GM21390 (cell line): ENCODE measurements at regions not wholly inside any gene's neighbourhood (a gene's known extent, or its start where the extent isn't known, plus 50 kb on each side); places are given as distances from the start of the nearest gene placed in this dataset.

Experiments
- ATAC-seq: cut with Tn5 transposase; IDR thresholded peaks from one replicate; pipeline ENCODE4 v1.9.1; 2021; ENCODE audit not compliant: unreplicated experiment

GRCh38 chr5:26828294-26828693, 210.1 kb downstream of the CDH9 start:
- no peak for ATAC-seq

- no peak for ATAC-seq
Measured at GRCh38 chr5:26813235-26813634, 225.2 kb downstream of the CDH9 start.

GRCh38 chr5:26812714-26813113, 225.7 kb downstream of the CDH9 start:
- ATAC-seq, result no peak

GRCh38 chr5:26807231-26808199, 230.9 kb downstream of the CDH9 start:
- no peak for ATAC-seq

GRCh38 chr5:26805076-26805475, 233.3 kb downstream of the CDH9 start:
- no peak for ATAC-seq

- no peak for ATAC-seq
Measured at GRCh38 chr5:26802944-26803343, 235.4 kb downstream of the CDH9 start.

- ATAC-seq, result no peak
Measured at GRCh38 chr5:26791433-26791832, 247.0 kb downstream of the CDH9 start.

- ATAC-seq, result no peak
Measured at GRCh38 chr5:26791021-26791420, 247.4 kb downstream of the CDH9 start.

GRCh38 chr5:26763215-26763614, 275.2 kb downstream of the CDH9 start:
- no peak for ATAC-seq

GRCh38 chr5:26761446-26761845, 276.9 kb downstream of the CDH9 start:
- no peak for ATAC-seq

GRCh38 chr5:26761045-26761444, 277.3 kb downstream of the CDH9 start:
- no peak for ATAC-seq

- no peak for ATAC-seq
Measured at GRCh38 chr5:26757941-26758340, 280.4 kb downstream of the CDH9 start.

GRCh38 chr5:26749829-26750228, 288.6 kb downstream of the CDH9 start:
- ATAC-seq, result no peak

GRCh38 chr5:26740182-26740581, 298.2 kb downstream of the CDH9 start:
- no peak for ATAC-seq

- no peak for ATAC-seq
Measured at GRCh38 chr5:26737348-26738265, 300.8 kb downstream of the CDH9 start.

- ATAC-seq, result no peak
Measured at GRCh38 chr5:26727916-26728315, 310.5 kb downstream of the CDH9 start.

GRCh38 chr5:26719803-26720202, 318.6 kb downstream of the CDH9 start:
- ATAC-seq, result no peak

GRCh38 chr5:26700759-26701384, 337.5 kb downstream of the CDH9 start:
- peak; percentile 64 for ATAC-seq

GRCh38 chr5:26692952-26693351, 345.4 kb downstream of the CDH9 start:
- no peak for ATAC-seq

GRCh38 chr5:26691486-26691885, 346.9 kb downstream of the CDH9 start:
- ATAC-seq, result no peak

GRCh38 chr5:26690511-26690910, 347.9 kb downstream of the CDH9 start:
- ATAC-seq, result no peak
